Stimulated activated CD8-positive, alpha-beta memory T cell treated with anti-CD3 and anti-CD28 coated beads, Interleukin-12 subunit alpha, Interleukin-12 subunit beta, amount 100 ng/mL, for 24 hours (primary cell): ENCODE measurements at regions not wholly inside any gene's neighbourhood (a gene's known extent, or its start where the extent isn't known, plus 50 kb on each side); places are given as distances from the start of the nearest gene placed in this dataset.

ENCODE experiments used
- DNase-seq: peaks from one replicate; pipeline ENCODE4 v3.0.0-alpha.2; 2020; ENCODE audit errors: extremely low read depth

- no peak for DNase-seq
These were observed 525.0 kb upstream of the ADARB2 start for GRCh38 chr10:2262333-2262732.

DNA sequence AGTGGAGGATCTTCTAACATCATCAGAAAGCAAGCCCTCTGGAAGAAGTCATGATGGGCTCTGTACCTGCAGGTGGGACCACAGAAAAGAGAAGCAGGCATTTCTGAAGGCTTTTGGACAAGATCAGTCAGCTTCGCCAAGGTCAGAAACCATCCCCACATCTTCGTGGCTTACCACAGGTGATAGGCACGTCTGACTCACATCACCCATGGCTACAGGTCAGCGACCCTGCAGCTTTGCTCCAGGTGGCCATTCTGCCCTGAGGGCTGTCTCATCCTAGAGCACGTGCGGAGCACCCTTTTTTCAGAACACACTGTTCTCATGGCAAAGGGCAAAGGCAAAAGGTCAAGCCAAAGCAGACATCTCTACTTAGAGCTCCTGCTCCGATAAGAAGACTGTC lies 518.9 kb upstream of the ADARB2 start:
- no peak for DNase-seq

DNA sequence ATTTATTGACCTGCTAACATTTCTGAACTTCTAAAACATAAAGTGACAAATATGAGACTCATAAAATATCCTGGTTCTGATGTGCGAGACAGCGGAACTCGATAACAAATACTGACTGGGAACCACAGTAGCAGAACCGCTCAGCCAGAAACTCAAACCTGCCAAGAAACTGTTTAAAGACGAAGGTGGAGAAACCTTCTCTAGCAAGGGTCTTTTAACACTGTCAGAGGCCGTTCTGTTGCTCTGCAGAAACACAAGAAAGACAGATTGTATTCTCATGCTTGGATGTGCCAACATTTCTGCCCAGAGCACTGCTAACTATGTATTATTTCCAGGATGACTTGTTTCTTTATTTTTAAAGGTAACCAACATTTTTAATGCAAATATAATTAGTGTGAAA lies 514.8 kb upstream of the ADARB2 start:
- no peak for DNase-seq

DNA sequence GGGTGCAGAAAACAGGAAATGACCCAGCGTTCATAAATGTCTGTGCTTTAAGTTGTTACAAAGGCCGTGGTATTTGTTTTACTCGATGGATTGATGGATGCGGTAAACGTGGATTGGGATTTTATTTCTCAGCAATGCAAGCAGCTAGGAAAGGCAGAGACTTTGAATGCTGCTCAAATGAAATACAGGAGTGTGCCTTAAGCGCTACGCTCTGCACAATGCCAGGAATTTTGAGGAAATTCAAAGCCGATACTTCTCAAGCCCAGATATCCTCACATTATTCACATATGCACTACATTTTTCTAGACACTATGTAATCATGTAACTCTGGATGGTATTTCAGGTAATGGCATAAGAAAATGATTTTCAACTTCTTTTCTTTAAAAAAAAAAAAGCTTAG lies 514.3 kb upstream of the ADARB2 start:
- DNase-seq = no peak

DNA sequence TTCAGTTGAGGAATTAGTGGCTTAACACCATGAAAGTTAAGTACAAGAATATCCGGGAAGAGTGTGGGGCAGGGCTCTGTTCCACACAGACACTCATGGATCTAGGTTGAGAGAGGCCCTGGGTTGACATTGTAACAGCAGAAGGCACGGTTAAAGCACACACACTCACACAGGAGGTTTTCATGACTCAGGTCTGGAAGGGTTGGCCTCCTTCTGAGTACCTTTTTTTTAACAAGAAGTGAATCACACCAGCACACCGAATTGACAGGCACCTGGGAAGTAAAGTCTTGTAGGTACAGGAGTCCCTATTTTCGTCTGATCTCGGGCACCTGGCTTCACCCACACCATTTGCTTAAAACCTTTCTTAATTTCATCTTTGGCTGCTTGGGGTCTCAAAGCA lies 509.4 kb upstream of the ADARB2 start:
- DNase-seq = no peak

GRCh38 chr10:2245580-2245979 lies 508.3 kb upstream of the ADARB2 start:
- no peak for DNase-seq

DNA sequence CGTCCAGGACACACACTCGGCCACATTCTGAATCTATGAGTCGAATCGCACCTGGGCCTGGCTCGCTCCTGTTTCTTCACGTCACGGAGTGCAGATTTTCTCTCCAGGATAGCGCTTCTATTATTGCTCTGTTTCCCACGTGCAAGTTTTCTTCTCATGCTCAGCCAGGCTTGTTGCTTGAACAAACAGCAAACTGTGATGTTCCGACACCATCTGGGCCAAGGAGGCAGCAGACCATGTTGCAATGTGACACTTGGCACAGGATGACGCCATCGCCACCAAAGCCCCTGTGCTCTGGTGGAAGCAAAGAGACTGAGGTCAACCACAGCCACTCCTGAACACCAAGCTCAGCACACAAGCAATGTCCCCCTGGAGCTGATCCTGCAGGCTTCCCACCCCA lies 507.1 kb upstream of the ADARB2 start:
- DNase-seq = no peak

GRCh38 chr10:2236876-2237275 lies 499.6 kb upstream of the ADARB2 start:
- no peak for DNase-seq

DNA sequence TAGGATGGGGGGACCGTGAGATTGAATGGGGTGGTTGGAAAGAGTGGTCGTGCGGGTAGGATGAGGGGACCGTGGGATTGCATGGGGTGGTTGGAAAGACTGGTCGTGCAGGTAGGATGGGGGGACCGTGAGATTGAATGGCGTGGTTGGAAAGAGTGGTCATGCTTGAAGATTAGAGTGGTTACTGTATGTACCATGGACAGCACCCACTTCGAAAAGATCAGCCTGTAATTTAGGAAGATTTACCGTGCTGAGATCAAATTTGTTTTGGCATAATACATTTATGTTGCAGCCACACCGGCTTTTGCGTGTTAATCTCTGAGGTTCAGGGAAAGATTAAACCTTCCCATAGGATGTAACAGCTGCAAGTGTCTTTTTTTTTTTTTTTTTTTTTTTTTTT lies 495.2 kb upstream of the ADARB2 start:
- DNase-seq = no peak

DNA sequence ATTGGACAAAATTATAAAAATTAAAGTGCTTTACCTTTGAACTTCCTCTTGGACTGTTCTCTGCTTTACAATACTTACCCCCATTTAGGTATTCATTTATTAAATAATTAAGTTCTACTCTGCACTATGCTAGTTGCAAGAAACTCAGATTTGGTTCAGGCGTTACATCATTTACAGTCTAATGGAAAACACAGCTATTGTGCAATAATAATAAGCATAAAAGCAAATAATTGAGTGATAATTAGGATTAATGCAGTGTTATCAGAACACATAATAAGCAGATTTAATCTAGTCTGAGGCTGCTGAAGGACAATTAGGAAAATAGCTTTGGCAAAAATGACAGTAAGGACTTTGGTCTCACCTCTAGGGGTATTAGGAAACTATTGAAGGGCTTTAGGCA lies 493.2 kb upstream of the ADARB2 start:
- DNase-seq = no peak

DNA sequence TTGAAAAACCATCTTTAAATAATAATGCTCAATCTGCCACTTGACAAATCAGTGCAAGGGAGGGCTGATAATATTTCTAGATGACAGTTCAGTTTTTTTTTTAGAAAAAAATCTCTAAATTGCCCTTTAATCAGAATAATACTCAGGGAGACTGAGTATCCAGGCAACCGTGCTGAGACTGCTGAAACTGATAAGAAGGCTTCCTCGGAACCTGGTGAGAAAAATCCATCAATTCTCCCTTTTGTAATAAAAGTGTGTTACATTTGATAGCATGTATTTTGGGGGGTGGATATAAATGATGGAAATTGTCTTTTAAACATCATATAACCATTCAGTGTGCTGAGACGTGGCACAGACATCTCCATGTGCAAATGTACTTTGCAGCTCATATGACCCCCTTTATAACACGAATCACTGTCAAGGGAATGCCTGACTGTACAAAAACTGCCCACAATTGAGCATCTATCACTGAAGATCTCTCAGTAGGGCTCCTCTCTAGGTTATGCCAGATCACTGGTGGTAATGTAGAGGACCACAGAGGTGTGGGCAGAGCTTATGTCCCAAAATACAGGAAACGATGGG lies 491.1 kb upstream of the ADARB2 start:
- no peak for DNase-seq

- no peak for DNase-seq
These were observed 488.3 kb upstream of the ADARB2 start for GRCh38 chr10:2225609-2226008.

GRCh38 chr10:2223548-2224320 lies 486.4 kb upstream of the ADARB2 start:
- no peak for DNase-seq

DNA sequence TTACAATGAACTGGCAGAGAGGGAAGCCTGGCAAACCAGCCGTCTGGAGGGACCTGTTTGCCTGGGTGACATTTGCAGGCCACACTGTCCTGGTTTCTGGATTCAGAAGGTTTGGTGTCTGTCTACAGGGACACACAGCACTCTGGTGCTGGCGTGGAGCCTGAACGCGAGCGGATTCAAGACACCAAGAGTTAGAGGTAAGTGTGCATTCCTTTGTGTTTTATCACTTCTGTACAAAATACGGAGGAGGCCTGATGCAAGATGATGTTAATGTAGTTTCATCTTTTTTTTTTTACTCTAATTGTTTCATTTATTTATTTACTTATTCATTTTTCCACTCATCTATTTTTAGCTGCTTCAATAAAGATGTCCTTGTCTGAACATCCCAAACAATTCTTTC lies 485.3 kb upstream of the ADARB2 start:
- DNase-seq = no peak

- no peak for DNase-seq
These were observed 477.5 kb upstream of the ADARB2 start for GRCh38 chr10:2214805-2215204.

DNA sequence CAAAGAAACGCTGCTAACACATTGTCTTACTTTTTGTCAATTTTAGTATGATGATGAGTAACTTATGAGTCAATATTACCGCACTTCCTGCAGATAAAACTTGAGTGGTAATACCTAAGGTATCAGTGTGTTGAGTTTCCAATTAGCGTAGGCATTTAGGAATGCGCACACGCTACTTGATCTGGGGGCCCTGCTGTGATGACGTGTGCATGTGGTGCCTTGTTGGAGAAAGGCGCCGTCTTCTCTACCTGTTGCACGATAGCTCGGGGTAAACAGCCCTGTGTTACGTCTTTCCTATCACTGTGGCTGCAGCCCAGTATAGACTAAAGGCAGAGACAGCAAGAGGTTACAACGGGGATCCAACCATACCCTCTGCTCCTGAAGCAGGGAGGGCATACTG lies 476.8 kb upstream of the ADARB2 start:
- DNase-seq = no peak

DNA sequence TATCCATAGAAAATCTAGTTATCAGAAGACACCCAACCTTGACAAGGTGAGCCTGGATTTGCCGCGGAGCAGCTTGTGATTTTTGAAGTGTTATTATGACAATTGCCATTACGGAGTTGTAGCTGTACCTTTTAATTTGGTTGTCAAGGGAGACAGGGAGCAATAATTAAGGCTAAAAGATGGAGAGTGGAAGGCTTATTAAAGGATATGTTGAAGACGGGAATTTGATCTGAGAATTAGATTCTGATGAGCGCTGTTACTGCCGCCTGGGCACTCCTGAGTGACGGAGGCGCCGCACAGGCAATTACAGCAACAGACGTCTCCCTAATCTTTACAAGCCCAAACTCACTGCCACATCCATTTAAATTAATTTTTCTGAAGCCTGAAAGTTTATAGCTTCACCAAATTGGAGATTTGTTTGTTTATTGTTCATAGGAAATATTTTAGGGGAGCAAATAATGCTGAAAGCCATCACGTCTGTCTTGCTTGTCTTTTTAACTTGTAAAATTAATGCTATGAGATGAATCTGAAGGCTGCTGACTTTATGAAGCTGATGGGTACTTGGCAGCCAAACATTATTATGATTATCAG lies 475.0 kb upstream of the ADARB2 start:
- no peak for DNase-seq

GRCh38 chr10:2210088-2210487 lies 472.8 kb upstream of the ADARB2 start:
- DNase-seq = no peak

- DNase-seq = no peak
These were observed 470.8 kb upstream of the ADARB2 start for GRCh38 chr10:2208106-2208505.

GRCh38 chr10:2207246-2207922 lies 470.1 kb upstream of the ADARB2 start:
- no peak for DNase-seq

- DNase-seq = no peak
These were observed 468.1 kb upstream of the ADARB2 start for GRCh38 chr10:2205406-2205805.

DNA sequence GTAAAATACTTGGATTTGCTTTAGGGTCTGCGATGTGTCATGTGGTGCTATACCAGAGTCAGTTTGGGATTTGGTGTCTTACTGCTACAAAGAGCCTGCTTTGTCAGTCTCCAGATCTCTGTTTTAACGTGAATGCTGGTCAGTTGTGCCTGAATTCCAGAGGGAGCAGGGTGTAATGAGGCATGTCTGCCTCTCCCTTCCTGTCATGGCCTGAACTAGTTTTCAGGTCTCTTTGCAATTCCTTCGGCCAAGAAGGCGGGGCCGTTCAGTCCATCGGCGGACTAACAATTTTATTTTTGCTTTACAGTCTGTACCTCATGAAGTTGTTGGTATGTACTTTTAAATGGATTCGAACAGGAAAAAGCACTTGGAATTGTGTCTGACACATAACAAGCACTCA lies 465.1 kb upstream of the ADARB2 start:
- no peak for DNase-seq

GRCh38 chr10:2201534-2202099 lies 464.3 kb upstream of the ADARB2 start:
- no peak for DNase-seq
